ENCODE measurements at regions not wholly inside any gene's neighbourhood (a gene's known extent, or its start where the extent isn't known, plus 50 kb on each side); places are given as distances from the start of the nearest gene placed in this dataset.

DNA sequence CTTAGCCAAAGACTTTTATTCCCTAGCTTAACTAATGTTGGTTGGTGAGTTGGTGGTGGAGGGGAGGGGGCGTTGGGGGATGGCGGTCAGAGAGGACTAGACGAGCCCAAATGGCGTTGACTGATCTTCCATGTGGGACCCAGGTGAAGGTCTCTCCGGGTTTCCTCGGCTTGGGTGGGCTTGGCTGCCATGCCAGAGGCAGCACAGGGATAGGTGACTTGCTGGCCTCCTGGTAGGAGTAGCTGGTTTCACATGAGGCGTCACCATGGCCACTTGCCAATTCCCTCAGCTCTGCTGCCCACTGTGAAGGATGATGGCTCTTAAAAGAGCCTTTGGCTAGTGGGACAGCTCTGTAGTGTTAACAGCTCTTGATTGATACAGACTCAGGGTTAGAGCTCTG, 1337.0 kb upstream of the FAM98A start:
- DNase-seq (ENCODE audit: low spot score) = no peak
- Mint-ChIP-seq H3K36me3 (ENCODE audit: low read depth, unreplicated experiment) (peaks cover 4% of the 10 kb centered on the region), H3K27ac (ENCODE audit: unreplicated experiment) (no peak overlapping the region), H3K4me1 (ENCODE audit: unreplicated experiment) (peaks cover 2% of the 10 kb centered on the region), H3K4me3 (ENCODE audit: unreplicated experiment) (no peak overlapping the region), H3K27me3 (ENCODE audit: unreplicated experiment) (peaks cover 2% of the 10 kb centered on the region), H3K9me3 (ENCODE audit: unreplicated experiment) (peaks cover 4% of the 10 kb centered on the region)
- TF ChIP-seq, protein P1, sequence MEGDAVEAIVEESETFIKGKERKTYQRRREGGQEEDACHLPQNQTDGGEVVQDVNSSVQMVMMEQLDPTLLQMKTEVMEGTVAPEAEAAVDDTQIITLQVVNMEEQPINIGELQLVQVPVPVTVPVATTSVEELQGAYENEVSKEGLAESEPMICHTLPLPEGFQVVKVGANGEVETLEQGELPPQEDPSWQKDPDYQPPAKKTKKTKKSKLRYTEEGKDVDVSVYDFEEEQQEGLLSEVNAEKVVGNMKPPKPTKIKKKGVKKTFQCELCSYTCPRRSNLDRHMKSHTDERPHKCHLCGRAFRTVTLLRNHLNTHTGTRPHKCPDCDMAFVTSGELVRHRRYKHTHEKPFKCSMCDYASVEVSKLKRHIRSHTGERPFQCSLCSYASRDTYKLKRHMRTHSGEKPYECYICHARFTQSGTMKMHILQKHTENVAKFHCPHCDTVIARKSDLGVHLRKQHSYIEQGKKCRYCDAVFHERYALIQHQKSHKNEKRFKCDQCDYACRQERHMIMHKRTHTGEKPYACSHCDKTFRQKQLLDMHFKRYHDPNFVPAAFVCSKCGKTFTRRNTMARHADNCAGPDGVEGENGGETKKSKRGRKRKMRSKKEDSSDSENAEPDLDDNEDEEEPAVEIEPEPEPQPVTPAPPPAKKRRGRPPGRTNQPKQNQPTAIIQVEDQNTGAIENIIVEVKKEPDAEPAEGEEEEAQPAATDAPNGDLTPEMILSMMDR (IDR thresholded peaks at IDR 0.05; ENCODE audit: unreplicated experiment) = no peak

- Mint-ChIP-seq H3K4me3 (ENCODE audit: unreplicated experiment) (no peak overlapping the region), H3K36me3 (ENCODE audit: low read depth, unreplicated experiment) (peaks cover 7% of the 10 kb centered on the region), H3K27ac (ENCODE audit: unreplicated experiment) (no peak overlapping the region), H3K27me3 (ENCODE audit: unreplicated experiment) (no peaks in the 10 kb centered on the region), H3K9me3 (ENCODE audit: unreplicated experiment) (no peaks in the 10 kb centered on the region), H3K4me1 (ENCODE audit: unreplicated experiment) (peaks cover 13% of the 10 kb centered on the region)
- TF ChIP-seq, protein P1 (IDR thresholded peaks at IDR 0.05; ENCODE audit: unreplicated experiment) = no peak
- no peak for DNase-seq (ENCODE audit: low spot score)
Observed at GRCh38 chr2:34912084-34912483, 1313.0 kb upstream of the FAM98A start.

GRCh38 chr2:34909992-34910705, 1311.0 kb upstream of the FAM98A start:
- Mint-ChIP-seq H3K27ac (ENCODE audit: unreplicated experiment) (no peak overlapping the region), H3K4me1 (ENCODE audit: unreplicated experiment) (peaks cover 13% of the 10 kb centered on the region), H3K4me3 (ENCODE audit: unreplicated experiment) (no peak overlapping the region), H3K36me3 (ENCODE audit: low read depth, unreplicated experiment) (no peaks in the 10 kb centered on the region), H3K9me3 (ENCODE audit: unreplicated experiment) (no peaks in the 10 kb centered on the region), H3K27me3 (ENCODE audit: unreplicated experiment) (no peaks in the 10 kb centered on the region)
- no peak for DNase-seq (ENCODE audit: low spot score)
- TF ChIP-seq, protein P1 (IDR thresholded peaks at IDR 0.05; ENCODE audit: unreplicated experiment) = no peak

- Mint-ChIP-seq H3K4me3 (ENCODE audit: unreplicated experiment) (no peak overlapping the region), H3K27me3 (ENCODE audit: unreplicated experiment) (no peaks in the 10 kb centered on the region), H3K36me3 (ENCODE audit: low read depth, unreplicated experiment) (no peaks in the 10 kb centered on the region), H3K4me1 (ENCODE audit: unreplicated experiment) (no peaks in the 10 kb centered on the region), H3K27ac (ENCODE audit: unreplicated experiment) (no peak overlapping the region), H3K9me3 (ENCODE audit: unreplicated experiment) (no peaks in the 10 kb centered on the region)
- TF ChIP-seq, protein P1 (IDR thresholded peaks at IDR 0.05; ENCODE audit: unreplicated experiment) = no peak
- no peak for DNase-seq (ENCODE audit: low spot score)
Observed at GRCh38 chr2:34907812-34908211, 1308.7 kb upstream of the FAM98A start.

DNA sequence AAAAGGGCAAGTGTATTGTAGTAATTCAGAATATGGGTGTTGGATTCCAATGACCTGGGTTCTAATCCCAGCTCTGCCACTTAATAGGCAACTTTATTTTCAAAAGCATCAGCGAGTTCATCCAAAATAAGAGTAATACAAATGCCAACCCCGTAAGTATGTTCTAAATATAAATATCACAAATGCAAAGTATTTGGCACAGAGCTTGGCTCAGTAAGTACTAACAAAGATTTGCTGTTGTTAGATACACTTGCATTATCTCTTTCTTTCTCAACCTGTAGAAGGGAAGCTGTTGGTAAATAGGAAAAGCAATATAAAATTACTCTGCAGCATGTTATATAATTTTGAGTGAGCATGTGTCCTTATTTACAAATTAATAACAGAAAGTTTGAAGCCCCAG, 1302.6 kb upstream of the FAM98A start:
- no peak for DNase-seq (ENCODE audit: low spot score)
- Mint-ChIP-seq H3K27ac (ENCODE audit: unreplicated experiment) (no peak overlapping the region), H3K4me1 (ENCODE audit: unreplicated experiment) (no peaks in the 10 kb centered on the region), H3K36me3 (ENCODE audit: low read depth, unreplicated experiment) (no peaks in the 10 kb centered on the region), H3K4me3 (ENCODE audit: unreplicated experiment) (no peak overlapping the region), H3K9me3 (ENCODE audit: unreplicated experiment) (no peaks in the 10 kb centered on the region), H3K27me3 (ENCODE audit: unreplicated experiment) (no peaks in the 10 kb centered on the region)
- TF ChIP-seq, protein P1 (IDR thresholded peaks at IDR 0.05; ENCODE audit: unreplicated experiment) = no peak
